GM13976 (cell line): ENCODE measurements at regions not wholly inside any gene's neighbourhood (a gene's known extent, or its start where the extent isn't known, plus 50 kb on each side); places are given as distances from the start of the nearest gene placed in this dataset.

Experiments
- DNase-seq: peaks from one replicate; pipeline ENCODE4 v3.0.0; 2012; ENCODE audit warnings: low spot score
- in situ Hi-C: fragments of 300-500 bp; cut with MboI; formaldehyde crosslinking; loops from one replicate; pipeline ENCODE4 v1.12.0; 2022; ENCODE audit warnings: low sequenced_read_pairs, mixed read lengths, inconsistent platforms; ENCODE audit not compliant: unreplicated experiment
- TF ChIP-seq, protein P1 (sequence below): IDR thresholded peaks from 2 replicates; pipeline ENCODE4 v1.5.1; 2012; ENCODE audit warnings: borderline replicate concordance, mild to moderate bottlenecking; ENCODE audit not compliant: insufficient read depth; ENCODE audit errors: extremely low read depth, missing control alignments, control extremely low read depth

DNA sequence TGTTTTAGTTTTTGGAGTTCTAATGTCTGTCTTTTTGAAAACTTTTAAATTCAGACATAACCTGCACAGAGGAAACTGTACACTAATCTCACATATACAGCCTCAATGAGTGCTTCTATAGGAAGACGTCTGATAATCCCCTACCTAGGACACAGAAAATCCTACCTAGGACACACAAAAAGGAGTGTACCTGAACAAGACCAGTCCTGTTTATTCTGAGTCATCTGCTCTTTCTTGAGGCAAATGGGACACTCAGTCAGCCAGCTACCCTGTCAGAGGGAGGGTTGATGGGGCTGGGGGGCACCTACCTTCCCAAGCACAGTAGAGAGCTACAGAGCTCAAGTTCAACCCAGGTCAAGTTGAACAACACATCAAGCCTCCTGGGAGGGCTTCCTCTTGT, 346.6 kb upstream of the NCAM1 start:
- DNase-seq, result no peak
- TF ChIP-seq, protein P1, sequence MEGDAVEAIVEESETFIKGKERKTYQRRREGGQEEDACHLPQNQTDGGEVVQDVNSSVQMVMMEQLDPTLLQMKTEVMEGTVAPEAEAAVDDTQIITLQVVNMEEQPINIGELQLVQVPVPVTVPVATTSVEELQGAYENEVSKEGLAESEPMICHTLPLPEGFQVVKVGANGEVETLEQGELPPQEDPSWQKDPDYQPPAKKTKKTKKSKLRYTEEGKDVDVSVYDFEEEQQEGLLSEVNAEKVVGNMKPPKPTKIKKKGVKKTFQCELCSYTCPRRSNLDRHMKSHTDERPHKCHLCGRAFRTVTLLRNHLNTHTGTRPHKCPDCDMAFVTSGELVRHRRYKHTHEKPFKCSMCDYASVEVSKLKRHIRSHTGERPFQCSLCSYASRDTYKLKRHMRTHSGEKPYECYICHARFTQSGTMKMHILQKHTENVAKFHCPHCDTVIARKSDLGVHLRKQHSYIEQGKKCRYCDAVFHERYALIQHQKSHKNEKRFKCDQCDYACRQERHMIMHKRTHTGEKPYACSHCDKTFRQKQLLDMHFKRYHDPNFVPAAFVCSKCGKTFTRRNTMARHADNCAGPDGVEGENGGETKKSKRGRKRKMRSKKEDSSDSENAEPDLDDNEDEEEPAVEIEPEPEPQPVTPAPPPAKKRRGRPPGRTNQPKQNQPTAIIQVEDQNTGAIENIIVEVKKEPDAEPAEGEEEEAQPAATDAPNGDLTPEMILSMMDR, result no peak
- in situ Hi-C loops, result no loop called here

DNA sequence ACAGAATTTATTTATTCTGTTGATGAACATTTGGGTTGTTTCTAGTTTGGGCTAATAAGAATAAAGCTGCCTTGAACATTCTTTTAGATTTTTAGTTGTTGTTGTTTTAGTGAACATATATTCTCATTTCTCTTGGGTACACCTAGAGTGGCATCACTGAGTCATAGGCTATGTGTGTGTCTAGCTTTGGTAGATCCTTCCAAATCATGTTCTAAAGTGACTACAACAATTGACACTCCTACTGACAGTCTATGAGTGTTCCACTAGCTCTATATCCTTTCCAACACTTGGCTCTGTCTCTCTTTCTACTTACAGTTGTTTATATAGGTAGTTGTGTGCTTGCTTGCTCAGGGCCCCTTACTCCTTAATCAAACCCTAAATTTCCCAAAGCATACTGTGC, 346.0 kb upstream of the NCAM1 start:
- no peak for DNase-seq
- in situ Hi-C loops, result no loop called here
- TF ChIP-seq, protein P1, result no peak

DNA sequence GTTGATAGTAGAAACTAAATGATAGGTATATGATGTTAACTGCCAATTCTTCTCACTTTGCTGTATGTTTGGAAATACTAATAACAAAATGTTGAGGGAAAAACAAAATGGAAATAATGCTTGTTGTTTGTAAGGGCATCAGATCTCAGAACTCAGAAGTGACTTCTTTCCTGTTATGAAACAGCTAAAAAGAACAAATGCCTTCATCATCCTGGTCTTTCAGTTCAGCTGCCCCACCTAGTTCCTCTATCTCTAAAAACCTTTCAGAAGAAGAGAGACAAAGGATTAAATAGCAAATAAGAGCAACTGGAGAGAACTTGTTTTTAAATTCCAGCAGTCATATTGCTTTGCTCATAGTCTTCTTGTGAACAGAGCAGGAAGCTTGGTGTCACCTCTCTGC, 345.3 kb upstream of the NCAM1 start:
- in situ Hi-C loops, result no loop called here
- TF ChIP-seq, protein P1, result no peak
- no peak for DNase-seq

DNA sequence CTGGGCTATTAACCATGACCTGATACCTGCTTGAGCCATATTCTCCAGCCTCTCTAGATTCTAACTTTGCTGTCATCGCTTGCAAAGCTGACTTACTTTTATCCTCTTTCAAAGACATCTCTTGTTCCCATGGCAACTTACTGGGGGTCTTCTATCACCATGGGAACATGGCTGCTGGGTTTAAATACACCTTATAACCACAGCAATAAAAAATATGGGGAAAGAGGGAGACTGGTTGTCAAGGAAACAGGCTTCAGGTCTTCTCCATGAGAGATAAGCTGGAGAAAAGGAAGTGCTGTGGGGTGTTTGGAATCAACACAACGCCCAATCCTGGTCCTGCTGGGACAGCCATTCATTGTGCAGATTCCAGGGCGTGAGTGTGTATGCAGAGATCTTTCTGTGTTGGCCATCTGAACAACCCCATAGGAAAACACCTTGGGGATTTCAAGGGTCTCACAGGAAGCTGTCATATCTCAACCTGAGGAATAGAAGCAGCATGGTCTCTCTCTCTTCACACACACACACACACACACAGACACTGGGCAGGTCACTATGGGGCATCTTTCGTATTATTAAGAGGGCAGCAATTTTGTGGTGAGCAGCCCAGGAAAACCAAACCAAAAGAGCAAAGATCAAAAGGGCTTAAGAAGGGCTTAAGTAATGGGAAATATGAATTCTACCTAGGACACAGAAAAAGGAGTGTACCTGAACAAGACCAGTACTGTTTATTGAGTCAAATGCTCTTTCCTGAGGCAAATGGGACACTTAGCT, 344.7 kb upstream of the NCAM1 start:
- TF ChIP-seq, protein P1, result no peak
- in situ Hi-C loops, result no loop called here
- DNase-seq, result no peak

DNA sequence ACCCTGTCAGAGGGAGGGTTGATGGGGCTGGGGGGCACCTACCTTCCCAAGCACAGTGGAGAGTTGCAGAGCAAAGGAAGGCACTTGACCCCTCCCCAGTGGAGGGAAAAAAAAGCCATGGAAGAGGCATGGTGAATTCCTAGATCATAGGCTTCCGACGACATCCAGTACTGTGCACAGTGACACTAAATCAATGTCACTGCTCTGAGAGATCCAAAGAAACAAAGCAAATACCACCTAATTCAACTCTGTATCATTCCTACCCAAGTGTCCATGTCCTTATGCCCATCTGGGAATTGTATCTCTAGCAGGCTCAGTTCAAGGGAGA, 344.2 kb upstream of the NCAM1 start:
- TF ChIP-seq, protein P1, result no peak
- in situ Hi-C loops, result no loop called here
- DNase-seq, result no peak

DNA sequence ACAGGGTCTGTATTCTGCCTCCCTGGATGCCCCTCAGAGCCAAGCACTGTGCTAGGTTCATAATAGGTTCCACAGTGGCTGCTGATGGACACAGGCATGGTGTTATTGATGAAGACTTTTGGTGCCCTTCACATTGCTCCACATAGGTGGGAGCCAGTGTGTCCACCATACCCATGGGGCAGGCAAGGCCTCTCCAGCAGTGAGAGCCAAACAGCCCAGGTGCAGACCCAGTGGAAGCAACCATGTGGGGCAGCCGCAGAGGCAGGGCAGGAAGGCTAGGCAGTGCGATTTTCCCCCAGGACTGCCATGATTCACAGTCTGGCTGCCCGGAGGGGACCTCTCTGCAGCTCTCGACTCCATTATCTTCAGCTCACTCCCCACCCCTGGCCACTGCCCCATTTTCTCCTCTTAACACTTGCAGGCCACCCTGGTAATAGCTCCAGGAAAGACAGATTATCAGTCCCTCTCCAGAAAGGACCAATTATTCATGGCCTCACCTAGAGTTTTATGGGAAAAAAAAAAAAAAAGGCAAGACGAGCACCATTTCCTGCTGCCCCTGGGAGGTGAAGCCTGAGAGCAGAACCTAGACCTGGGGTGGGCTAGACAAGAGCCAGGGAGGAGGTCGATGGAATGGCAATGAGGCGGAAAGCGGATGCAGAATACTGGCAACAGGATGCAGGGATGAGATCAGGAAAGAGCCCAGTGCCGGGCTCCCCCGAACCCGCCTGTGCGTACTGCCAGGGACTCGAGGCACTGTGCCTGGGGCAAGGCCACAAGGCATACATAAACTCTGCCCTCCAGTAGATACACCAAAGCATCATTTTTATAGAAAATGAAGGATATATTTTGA, 343.0 kb upstream of the NCAM1 start:
- no peak for DNase-seq
- in situ Hi-C loops, result no loop called here
- TF ChIP-seq, protein P1, result no peak
